HG02763 (cell line): ENCODE measurements at regions not wholly inside any gene's neighbourhood (a gene's known extent, or its start where the extent isn't known, plus 50 kb on each side); places are given as distances from the start of the nearest gene placed in this dataset.

Source experiments
- ATAC-seq: cut with Tn5 transposase; IDR thresholded peaks from one replicate; pipeline ENCODE4 v1.9.1; 2021; ENCODE audit warnings: mild to moderate bottlenecking, moderate library complexity; ENCODE audit not compliant: unreplicated experiment

GRCh38 chr13:21757763-21758162 is 86.9 kb downstream of the FGF9 start:
- ATAC-seq: no peak

GRCh38 chr13:21758441-21758840 is 87.6 kb downstream of the FGF9 start:
- ATAC-seq: no peak

- ATAC-seq: no peak
Observed at GRCh38 chr13:21759463-21759862, 88.6 kb downstream of the FGF9 start.

- no peak for ATAC-seq
Observed at GRCh38 chr13:21759911-21760310, 89.0 kb downstream of the FGF9 start.

GRCh38 chr13:21761770-21762169 is 90.9 kb downstream of the FGF9 start:
- ATAC-seq: no peak

DNA sequence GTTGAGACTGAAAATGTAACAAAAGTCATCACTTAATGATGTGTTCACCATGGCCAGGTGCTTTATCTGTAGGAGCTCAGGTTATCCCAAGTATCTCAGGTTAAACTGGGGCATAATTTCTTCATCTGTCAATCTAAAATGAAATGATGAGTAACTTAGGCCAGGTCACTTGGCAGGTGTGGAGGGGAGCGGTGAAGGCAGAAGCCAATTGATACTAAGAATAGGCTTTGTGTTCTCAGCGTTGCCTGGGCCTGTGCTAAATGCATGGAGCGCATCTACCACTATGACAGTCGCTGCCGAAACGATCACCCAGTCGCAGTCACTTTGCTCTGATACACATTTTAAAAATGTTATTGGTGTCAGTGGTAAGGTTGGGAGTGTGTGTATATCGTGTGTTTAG is 91.6 kb downstream of the FGF9 start:
- ATAC-seq: no peak

- ATAC-seq: no peak
Observed at GRCh38 chr13:21767032-21767431, 96.2 kb downstream of the FGF9 start.

DNA sequence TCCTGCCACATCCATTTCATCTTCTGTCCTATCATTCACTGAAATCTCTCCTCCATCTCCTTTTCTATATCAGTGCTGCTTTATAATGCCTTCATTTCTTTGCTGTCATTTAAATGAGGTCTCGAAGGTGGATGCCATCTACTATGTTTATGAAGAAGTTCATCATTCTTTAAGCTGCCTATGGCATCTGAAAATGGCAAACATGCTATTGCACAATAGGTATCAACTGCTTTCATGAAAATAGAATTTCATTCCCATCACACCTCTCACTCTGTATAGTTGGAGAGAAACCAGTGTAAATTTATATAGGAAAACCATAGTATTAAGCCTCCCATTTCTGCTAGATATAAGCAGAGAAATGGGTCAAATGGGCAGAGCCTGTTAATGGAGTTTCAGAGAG is 100.2 kb downstream of the FGF9 start:
- no peak for ATAC-seq

DNA sequence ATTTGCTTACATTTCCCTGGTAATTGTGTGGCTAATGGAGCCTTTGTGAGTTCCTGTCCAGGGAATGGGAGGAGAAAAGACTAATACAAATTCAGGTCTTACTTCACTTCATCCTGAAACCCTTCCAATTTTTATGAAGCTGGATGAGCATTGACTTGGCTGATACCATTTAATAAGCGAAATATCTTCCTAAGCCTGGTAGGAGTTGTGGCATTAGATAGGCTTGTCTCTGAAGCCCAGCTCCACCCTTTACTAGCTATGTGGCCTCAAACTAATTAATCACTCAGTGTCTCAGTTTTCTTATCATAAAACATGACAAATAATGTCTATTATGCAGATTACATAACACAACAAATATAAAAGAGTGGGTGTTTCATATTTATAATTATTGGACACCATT is 106.3 kb downstream of the FGF9 start:
- no peak for ATAC-seq

GRCh38 chr13:21777813-21778212 is 106.9 kb downstream of the FGF9 start:
- no peak for ATAC-seq

- ATAC-seq: no peak
Observed at GRCh38 chr13:21782736-21783135, 111.9 kb downstream of the FGF9 start.

DNA sequence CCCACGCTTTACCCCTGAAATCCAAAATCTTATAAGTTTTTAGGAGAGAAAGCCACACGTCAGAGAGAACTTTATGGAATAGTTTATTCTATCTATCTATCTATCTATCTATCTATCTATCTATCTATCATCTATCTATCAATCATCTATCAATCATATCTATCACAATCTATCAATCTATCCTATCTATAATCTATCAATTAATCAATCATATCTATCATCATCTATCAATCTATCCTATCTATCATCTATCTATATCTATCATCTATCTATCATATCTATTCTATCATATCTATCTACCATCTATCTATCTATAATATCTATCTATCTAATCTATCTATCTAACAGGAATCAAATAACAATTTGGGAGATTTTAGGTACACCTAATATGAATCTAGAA is 115.1 kb downstream of the FGF9 start:
- no peak for ATAC-seq

GRCh38 chr13:21796066-21796465 is 125.2 kb downstream of the FGF9 start:
- ATAC-seq: no peak

- ATAC-seq: no peak
Observed at GRCh38 chr13:21796775-21797514, 126.1 kb downstream of the FGF9 start.

DNA sequence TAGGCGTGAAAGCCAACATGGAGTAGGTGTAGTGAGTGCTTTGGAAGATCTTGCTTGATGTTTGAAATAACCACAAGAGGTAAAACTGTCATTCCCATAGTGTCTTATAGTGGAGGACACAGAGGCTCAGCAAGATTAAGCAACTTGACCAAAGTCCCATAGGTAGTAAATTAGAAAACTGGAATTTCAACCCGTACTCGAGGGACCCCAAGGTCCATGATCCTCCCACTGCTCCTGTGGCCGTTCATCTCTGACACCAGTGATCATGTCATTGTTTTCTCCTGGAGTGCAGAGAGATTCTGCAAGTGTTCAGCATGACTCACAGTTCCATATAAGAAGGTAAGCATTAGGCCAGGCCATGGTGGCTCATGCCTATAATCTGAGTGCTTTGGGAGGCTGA is 126.9 kb downstream of the FGF9 start:
- no peak for ATAC-seq

DNA sequence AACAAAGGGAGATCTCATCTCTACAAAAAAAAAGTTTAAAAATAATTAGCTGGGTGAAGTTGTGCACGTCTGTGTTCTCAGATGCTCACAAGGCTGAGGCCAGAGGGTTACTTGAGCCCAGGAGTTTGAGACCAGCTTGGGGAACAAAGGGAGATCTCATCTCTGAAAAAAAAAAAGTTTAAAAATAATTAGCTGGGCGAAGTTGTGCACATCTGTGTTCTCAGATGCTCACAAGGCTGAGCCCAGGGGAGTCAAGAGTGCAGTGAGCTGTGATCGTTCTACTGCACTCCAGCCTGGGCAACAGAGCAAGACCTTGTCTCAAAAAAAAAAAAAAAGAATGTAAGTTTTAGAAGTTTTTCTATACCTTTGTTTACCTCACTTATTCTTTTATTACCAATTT is 127.3 kb downstream of the FGF9 start:
- ATAC-seq: no peak

- ATAC-seq: no peak
Observed at GRCh38 chr13:21799671-21800070, 128.8 kb downstream of the FGF9 start.

DNA sequence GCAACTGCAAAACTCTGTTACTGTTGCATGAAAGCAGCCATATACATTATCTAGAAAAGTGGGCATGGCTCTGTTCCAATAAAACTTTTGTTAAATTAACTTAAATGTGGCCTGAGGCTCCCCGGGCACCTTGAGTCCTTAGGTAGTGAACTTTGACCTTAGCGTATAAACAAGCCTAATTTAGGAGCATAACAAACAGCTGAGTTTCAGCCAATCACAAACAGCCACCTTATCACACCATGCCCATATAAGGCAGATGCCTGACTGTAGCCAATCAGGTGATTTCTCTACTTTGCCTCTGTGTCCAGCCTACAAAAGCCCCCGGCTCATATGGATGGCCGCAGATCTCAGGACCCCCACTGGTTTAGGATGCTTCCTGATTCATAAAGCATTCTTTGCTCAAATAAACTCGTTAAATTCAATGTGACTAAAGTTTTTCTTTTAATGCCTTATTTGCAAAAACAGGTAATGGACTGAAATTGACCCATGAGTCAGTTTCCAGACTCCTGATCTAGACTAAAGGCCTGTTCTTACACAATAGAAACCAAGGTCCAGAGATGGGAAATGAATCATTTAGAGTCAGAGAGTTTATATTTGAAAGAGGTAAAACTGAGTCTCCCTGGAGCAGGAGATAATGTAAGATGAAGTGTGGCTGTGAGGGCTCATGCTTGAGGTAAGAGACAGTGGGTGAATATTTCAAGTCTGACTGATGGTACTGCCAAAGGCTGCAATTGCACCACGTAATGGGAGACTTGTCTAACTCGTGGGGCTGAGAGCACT is 130.2 kb downstream of the FGF9 start:
- no peak for ATAC-seq

GRCh38 chr13:21805733-21806132 is 134.9 kb downstream of the FGF9 start:
- ATAC-seq: no peak

DNA sequence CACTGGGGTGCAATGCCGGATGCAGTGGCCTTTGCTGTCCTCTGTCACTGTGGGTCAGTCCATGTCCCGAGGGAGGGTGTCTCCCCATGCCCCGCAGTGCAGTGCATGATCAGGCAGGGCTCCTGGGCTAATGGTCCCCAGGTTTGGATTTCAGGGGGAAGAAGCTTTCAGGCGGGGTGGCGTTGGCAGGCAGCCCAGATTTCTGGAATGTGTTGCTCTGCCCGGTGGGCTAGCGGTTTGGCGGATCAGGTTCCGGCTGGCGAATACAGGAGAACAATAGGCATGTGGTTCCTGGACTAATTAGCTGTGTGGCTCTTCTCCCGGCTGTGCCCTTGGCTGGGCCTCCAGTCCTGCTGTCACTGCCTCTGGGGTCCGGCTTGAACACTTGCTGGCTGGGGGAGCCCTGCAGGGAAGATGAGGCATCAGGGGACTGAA is 141.3 kb downstream of the FGF9 start:
- ATAC-seq: no peak

GRCh38 chr13:21813110-21813509 is 142.2 kb downstream of the FGF9 start:
- ATAC-seq: no peak

- no peak for ATAC-seq
Observed at GRCh38 chr13:21813844-21814243, 143.0 kb downstream of the FGF9 start.
